ENCODE measurements at regions not wholly inside any gene's neighbourhood (a gene's known extent, or its start where the extent isn't known, plus 50 kb on each side); places are given as distances from the start of the nearest gene placed in this dataset.

DNA sequence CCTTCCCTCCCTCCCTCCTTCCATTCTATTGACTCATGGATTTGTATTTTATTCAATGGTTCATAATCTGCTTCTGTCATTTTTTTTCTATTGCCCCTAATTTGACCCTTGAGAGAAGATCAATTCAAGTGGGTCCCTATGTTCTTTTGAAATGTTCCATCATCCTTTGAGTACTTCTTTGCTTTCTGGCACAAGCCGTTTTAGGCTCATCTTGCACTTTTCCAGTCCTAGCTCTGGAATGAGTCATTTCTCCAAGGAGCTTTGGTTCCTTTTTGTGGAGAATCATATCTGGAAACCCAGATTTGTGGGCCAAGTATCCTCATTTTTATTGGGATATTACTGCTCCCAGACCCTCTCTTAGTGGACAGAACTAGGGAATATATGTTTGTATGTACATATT is 126.8 kb upstream of the PTPN3 start:
- no peaks in the 10 kb centered on the region for H3K36me3 ChIP-seq

GRCh38 chr9:109627042-109627441 is 128.9 kb upstream of the PTPN3 start:
- no peaks in the 10 kb centered on the region for H3K36me3 ChIP-seq
- H3K27ac ChIP-seq = no peak overlapping the region
- ATAC-seq (peak; percentile 34), DNase-seq (no peak)
- no peaks in the 10 kb centered on the region for H3K4me1 ChIP-seq
- H3K9me3 ChIP-seq = peaks cover 0 to 2% of the 10 kb centered on the region in 2 donors
- TF ChIP-seq, protein P1, sequence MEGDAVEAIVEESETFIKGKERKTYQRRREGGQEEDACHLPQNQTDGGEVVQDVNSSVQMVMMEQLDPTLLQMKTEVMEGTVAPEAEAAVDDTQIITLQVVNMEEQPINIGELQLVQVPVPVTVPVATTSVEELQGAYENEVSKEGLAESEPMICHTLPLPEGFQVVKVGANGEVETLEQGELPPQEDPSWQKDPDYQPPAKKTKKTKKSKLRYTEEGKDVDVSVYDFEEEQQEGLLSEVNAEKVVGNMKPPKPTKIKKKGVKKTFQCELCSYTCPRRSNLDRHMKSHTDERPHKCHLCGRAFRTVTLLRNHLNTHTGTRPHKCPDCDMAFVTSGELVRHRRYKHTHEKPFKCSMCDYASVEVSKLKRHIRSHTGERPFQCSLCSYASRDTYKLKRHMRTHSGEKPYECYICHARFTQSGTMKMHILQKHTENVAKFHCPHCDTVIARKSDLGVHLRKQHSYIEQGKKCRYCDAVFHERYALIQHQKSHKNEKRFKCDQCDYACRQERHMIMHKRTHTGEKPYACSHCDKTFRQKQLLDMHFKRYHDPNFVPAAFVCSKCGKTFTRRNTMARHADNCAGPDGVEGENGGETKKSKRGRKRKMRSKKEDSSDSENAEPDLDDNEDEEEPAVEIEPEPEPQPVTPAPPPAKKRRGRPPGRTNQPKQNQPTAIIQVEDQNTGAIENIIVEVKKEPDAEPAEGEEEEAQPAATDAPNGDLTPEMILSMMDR (IDR thresholded peaks at IDR 0.05) = no peak
- H3K4me3 ChIP-seq = no peak overlapping the region
- no peaks in the 10 kb centered on the region for H3K27me3 ChIP-seq
- intact Hi-C loops (cut with DNase I) = no loop called here

More for the DNA sequence above, 126.8 kb upstream of the PTPN3 start:
- no peak for ATAC-seq
- H3K4me1 ChIP-seq = no peaks in the 10 kb centered on the region
- intact Hi-C loops (cut with DNase I) = no loop called here
- no peaks in the 10 kb centered on the region for H3K27me3 ChIP-seq
- TF ChIP-seq, protein P1 (IDR thresholded peaks at IDR 0.05) = no peak
- H3K27ac ChIP-seq = no peak overlapping the region
- DNase-seq = no peak
- no peak overlapping the region for H3K4me3 ChIP-seq
- H3K9me3 ChIP-seq = no peaks in the 10 kb centered on the region

GRCh38 chr9:109629615-109630014 is 131.5 kb upstream of the PTPN3 start:
- ATAC-seq = no peak
- intact Hi-C loops (cut with DNase I) = no loop called here
- DNase-seq = no peak
- H3K27me3 ChIP-seq = no peaks in the 10 kb centered on the region
- no peaks in the 10 kb centered on the region for H3K36me3 ChIP-seq
- no peak overlapping the region for H3K4me3 ChIP-seq
- no peaks in the 10 kb centered on the region for H3K4me1 ChIP-seq
- TF ChIP-seq, protein P1 (IDR thresholded peaks at IDR 0.05) = no peak
- no peak overlapping the region for H3K27ac ChIP-seq
- peaks cover 0 to 2% of the 10 kb centered on the region in 2 donors for H3K9me3 ChIP-seq

DNA sequence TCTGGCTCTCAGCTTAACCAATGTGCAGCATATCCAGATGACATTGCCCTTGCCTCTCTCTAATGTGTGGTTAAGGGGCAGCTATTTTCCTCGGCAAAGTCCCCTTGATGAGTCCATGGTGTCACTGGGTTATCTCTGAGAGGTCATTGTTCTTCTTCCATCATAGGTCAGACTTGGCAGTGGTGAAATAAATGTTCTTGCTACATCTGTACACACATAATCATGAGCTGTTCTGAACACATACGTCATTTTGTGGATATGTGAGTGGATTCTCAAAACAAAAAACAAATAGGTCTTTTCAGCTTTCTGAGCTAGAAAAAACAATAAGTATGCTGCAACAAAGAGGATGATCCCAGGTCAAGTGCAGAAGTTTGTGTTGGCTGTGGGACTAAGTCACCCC is 134.7 kb upstream of the PTPN3 start:
- no peak overlapping the region for H3K27ac ChIP-seq
- no peaks in the 10 kb centered on the region for H3K36me3 ChIP-seq
- H3K4me3 ChIP-seq = no peak overlapping the region
- intact Hi-C loops (cut with DNase I) = no loop called here
- TF ChIP-seq, protein P1 (IDR thresholded peaks at IDR 0.05) = no peak
- DNase-seq (no peak), ATAC-seq (no peak)
- H3K4me1 ChIP-seq = no peaks in the 10 kb centered on the region
- H3K9me3 ChIP-seq = peaks cover 0 to 2% of the 10 kb centered on the region in 2 donors
- peaks cover 4 to 6% of the 10 kb centered on the region in 2 donors for H3K27me3 ChIP-seq

- intact Hi-C loops (cut with DNase I) = no loop called here
- ATAC-seq (peak; percentile 93), DNase-seq (peak in 3 of 4 donors; percentile 28 to 72 (median 54))
- H3K36me3 ChIP-seq = no peaks in the 10 kb centered on the region
- TF ChIP-seq, protein P1 (IDR thresholded peaks at IDR 0.05) = no peak
- peak overlapping the region; percentile 18 to 26 for H3K4me3 ChIP-seq
- no peak overlapping the region for H3K27ac ChIP-seq
- peaks cover 9% of the 10 kb centered on the region in 2 donors for H3K4me1 ChIP-seq
- H3K9me3 ChIP-seq = peaks cover 0 to 2% of the 10 kb centered on the region in 2 donors
- H3K27me3 ChIP-seq = peaks cover 29 to 56% of the 10 kb centered on the region in 2 donors
Measured at GRCh38 chr9:109639674-109640579, 140.1 kb upstream of the PALM2AKAP2 start.
